Peyer's patch (tissue), 4 donors: ENCODE measurements at regions not wholly inside any gene's neighbourhood (a gene's known extent, or its start where the extent isn't known, plus 50 kb on each side); places are given as distances from the start of the nearest gene placed in this dataset.
A peak's percentile ranks its signal among the peaks of the same experiment; 100 is the strongest.

ENCODE experiments used
- DNase-seq, 3 donors: peaks; one replicate each; pipeline ENCODE4 v3.0.0-alpha.2; 2017 to 2019
- H3K27ac ChIP-seq, 4 donors: fragments of 200-600 bp; sonication (generic); one replicate each; pipeline ENCODE4 v1.5.1; 2016 to 2019
- H3K27me3 ChIP-seq, 2 donors: fragments of 200-600 bp; sonication (generic); one replicate each; pipeline ENCODE4 v1.5.1; 2019
- H3K36me3 ChIP-seq, 3 donors: fragments of 200-600 bp; sonication (generic); one replicate each; pipeline ENCODE4 v1.5.1; 2016 to 2019
- H3K4me1 ChIP-seq, 4 donors: fragments of 200-600 bp; sonication (generic); one replicate each; pipeline ENCODE4 v1.5.1; 2016 to 2019
- H3K4me3 ChIP-seq, 4 donors: fragments of 200-600 bp; sonication (generic); 1 replicate in 3 of 4; 2 replicates in 1 of 4; pipeline ENCODE4 v1.5.1; 2016 to 2019; ENCODE audit warnings: mild to moderate bottlenecking in 1 of 4
- H3K9me3 ChIP-seq, 4 donors: fragments of 200-600 bp; sonication (generic); one replicate each; pipeline ENCODE4 v1.5.1; 2016 to 2019; ENCODE audit warnings: mild to moderate bottlenecking in 1 of 4
- CTCF ChIP-seq, 6 experiments: fragments of 450-650 bp in 4 of 6; fragments of 200-600 bp in 2 of 6; sonication (generic) in 1 of 6; IDR thresholded peaks; one replicate each; pipeline ENCODE4 v1.5.1; 2017 to 2019; ENCODE audit warnings: antibody characterized with exemption in 6 of 6, mild to moderate bottlenecking in 3 of 6, moderate library complexity in 1 of 6
- POLR2A ChIP-seq, 2 donors: fragments of 450-650 bp; IDR thresholded peaks; one replicate each; pipeline ENCODE4 v1.5.1; 2017; ENCODE audit warnings: antibody characterized with exemption in 2 of 2, mild to moderate bottlenecking in 2 of 2, moderate library complexity in 2 of 2

GRCh38 chr17:77610518-77610893, 348.0 kb upstream of the TNRC6C start:
- H3K4me1 ChIP-seq: peaks cover 0 to 6% (median 0%) of the 10 kb centered on the region in 4 donors
- H3K9me3 ChIP-seq: no peaks in the 10 kb centered on the region
- H3K27me3 ChIP-seq: no peaks in the 10 kb centered on the region
- H3K4me3 ChIP-seq: peak overlapping the region in 3 of 4 donors; percentile 2 to 26 (median 17)
- no peak for TF ChIP-seq POLR2A (IDR thresholded peaks at IDR 0.05)
- no peak for TF ChIP-seq CTCF (IDR thresholded peaks at IDR 0.05)
- H3K36me3 ChIP-seq: no peaks in the 10 kb centered on the region
- DNase-seq: no peak
- peak overlapping the region in 2 of 4 donors; percentile 5 to 46 for H3K27ac ChIP-seq

- DNase-seq: no peak
- Histone ChIP-seq H3K36me3 (no peaks in the 10 kb centered on the region), H3K9me3 (no peaks in the 10 kb centered on the region), H3K4me3 (no peak overlapping the region), H3K27ac (peak overlapping the region in 2 of 4 donors; percentile 5 to 46), H3K27me3 (no peaks in the 10 kb centered on the region), H3K4me1 (peaks cover 0 to 6% (median 0%) of the 10 kb centered on the region in 4 donors)
- TF ChIP-seq POLR2A (IDR thresholded peaks at IDR 0.05): no peak
- TF ChIP-seq CTCF (IDR thresholded peaks at IDR 0.05): no peak
Measured at GRCh38 chr17:77610972-77611521, 347.5 kb upstream of the TNRC6C start.

GRCh38 chr17:77611791-77612502, 346.6 kb upstream of the TNRC6C start:
- no peak overlapping the region for H3K4me3 ChIP-seq
- peaks cover 0 to 6% (median 0%) of the 10 kb centered on the region in 4 donors for H3K4me1 ChIP-seq
- H3K27me3 ChIP-seq: no peaks in the 10 kb centered on the region
- no peak overlapping the region for H3K27ac ChIP-seq
- H3K36me3 ChIP-seq: no peaks in the 10 kb centered on the region
- DNase-seq: peak in 1 of 3 donors; percentile 32
- H3K9me3 ChIP-seq: no peaks in the 10 kb centered on the region
- TF ChIP-seq CTCF (IDR thresholded peaks at IDR 0.05): no peak
- no peak for TF ChIP-seq POLR2A (IDR thresholded peaks at IDR 0.05)

- no peak overlapping the region for H3K27ac ChIP-seq
Measured at GRCh38 chr17:77613218-77613617, 345.3 kb upstream of the TNRC6C start.

GRCh38 chr17:77613627-77614026, 344.9 kb upstream of the TNRC6C start:
- peak in 1 of 3 donors; percentile 22 for DNase-seq
- Histone ChIP-seq H3K9me3 (no peaks in the 10 kb centered on the region), H3K27me3 (no peaks in the 10 kb centered on the region), H3K36me3 (no peaks in the 10 kb centered on the region), H3K27ac (no peak overlapping the region), H3K4me3 (no peak overlapping the region), H3K4me1 (peaks cover 0 to 6% (median 0%) of the 10 kb centered on the region in 4 donors)
- TF ChIP-seq POLR2A (IDR thresholded peaks at IDR 0.05): no peak
- no peak for TF ChIP-seq CTCF (IDR thresholded peaks at IDR 0.05)

More at GRCh38 chr17:77613218-77613617, 345.3 kb upstream of the TNRC6C start:
- Histone ChIP-seq H3K4me3 (no peak overlapping the region), H3K9me3 (no peaks in the 10 kb centered on the region), H3K27me3 (no peaks in the 10 kb centered on the region), H3K36me3 (no peaks in the 10 kb centered on the region), H3K4me1 (peaks cover 0 to 6% (median 0%) of the 10 kb centered on the region in 4 donors)
- DNase-seq: peak in 1 of 3 donors; percentile 5
- no peak for TF ChIP-seq POLR2A (IDR thresholded peaks at IDR 0.05)
- no peak for TF ChIP-seq CTCF (IDR thresholded peaks at IDR 0.05)
